ENCODE measurements at regions not wholly inside any gene's neighbourhood (a gene's known extent, or its start where the extent isn't known, plus 50 kb on each side); places are given as distances from the start of the nearest gene placed in this dataset.

DNA sequence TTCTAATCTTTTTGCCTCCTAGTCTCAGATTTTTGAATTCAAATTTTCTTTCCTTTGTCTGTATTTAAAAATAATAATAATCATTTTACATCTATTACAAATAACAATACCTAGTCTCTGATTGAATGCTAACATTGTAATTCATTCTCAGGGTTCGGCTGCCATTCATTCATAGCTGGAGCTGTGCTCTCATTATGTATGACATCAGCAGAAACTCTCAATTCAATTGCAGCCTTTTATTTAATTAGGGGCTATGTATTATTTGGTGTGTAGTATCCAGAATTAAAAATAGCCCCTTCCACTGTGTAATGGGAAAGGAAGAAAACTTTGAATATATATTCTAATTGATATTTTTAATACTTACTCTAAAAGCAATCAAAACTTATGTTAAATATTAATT lies 270.4 kb upstream of the MDFIC2 start:
- TF ChIP-seq, protein P1, sequence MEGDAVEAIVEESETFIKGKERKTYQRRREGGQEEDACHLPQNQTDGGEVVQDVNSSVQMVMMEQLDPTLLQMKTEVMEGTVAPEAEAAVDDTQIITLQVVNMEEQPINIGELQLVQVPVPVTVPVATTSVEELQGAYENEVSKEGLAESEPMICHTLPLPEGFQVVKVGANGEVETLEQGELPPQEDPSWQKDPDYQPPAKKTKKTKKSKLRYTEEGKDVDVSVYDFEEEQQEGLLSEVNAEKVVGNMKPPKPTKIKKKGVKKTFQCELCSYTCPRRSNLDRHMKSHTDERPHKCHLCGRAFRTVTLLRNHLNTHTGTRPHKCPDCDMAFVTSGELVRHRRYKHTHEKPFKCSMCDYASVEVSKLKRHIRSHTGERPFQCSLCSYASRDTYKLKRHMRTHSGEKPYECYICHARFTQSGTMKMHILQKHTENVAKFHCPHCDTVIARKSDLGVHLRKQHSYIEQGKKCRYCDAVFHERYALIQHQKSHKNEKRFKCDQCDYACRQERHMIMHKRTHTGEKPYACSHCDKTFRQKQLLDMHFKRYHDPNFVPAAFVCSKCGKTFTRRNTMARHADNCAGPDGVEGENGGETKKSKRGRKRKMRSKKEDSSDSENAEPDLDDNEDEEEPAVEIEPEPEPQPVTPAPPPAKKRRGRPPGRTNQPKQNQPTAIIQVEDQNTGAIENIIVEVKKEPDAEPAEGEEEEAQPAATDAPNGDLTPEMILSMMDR (IDR thresholded peaks at IDR 0.05 in 4 of 5, conservative IDR thresholded peaks at IDR 0.05 in 1 of 5): no peak
- TF ChIP-seq POLR2A (IDR thresholded peaks at IDR 0.05): no peak

Measured in gastrocnemius medialis (tissue), 4 donors.